GM21528 (cell line): ENCODE measurements at regions not wholly inside any gene's neighbourhood (a gene's known extent, or its start where the extent isn't known, plus 50 kb on each side); places are given as distances from the start of the nearest gene placed in this dataset.
"Not testable (repeated sequence)": the region's sequence is repeated elsewhere in the genome, so short reads cannot be mapped to it uniquely, and the experiment has no call there.

ENCODE experiments used
- ATAC-seq: cut with Tn5 transposase; IDR thresholded peaks from one replicate; pipeline ENCODE4 v1.9.1; 2021; ENCODE audit warnings: mild to moderate bottlenecking, moderate library complexity; ENCODE audit not compliant: unreplicated experiment, low FRiP score

DNA sequence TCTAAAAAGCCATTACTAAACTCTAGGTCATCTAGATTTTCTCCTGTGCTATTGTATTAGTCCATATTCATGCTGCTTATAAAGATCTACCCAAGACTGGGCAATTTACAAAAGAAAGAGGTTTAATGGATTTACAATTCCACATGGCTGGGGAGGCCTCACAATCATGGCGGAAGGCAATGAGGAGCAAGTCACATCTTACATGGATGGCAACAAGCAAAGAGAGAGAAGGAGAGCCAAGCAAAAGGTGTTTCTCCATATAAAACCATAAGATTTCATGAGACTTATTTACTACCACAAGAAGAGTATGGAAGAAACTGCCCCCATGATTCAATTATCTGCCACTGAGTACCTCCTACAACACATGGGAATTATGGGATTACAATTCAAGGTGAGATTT, 69.6 kb upstream of the CCDC6 start:
- ATAC-seq: not testable (repeated sequence)

DNA sequence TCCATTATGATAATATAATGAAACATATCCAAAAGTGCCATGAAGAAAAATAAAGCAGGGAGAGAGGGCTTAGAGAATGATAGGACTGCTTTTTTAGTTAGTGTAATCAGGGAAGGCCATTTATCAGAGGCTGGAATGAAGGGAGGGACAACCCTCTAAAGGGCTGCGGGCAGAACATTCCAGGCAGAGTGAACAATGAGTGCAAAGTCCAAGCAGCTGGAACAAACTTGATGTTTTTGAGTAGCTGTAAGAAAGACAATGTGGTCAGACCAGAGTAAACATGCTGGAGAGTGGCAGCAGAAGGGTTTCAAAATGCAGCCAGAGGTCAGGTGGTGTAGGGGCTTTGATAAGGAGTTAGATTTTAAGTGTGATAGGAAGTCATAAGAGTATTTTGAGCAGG, 65.6 kb upstream of the CCDC6 start:
- ATAC-seq: no peak

DNA sequence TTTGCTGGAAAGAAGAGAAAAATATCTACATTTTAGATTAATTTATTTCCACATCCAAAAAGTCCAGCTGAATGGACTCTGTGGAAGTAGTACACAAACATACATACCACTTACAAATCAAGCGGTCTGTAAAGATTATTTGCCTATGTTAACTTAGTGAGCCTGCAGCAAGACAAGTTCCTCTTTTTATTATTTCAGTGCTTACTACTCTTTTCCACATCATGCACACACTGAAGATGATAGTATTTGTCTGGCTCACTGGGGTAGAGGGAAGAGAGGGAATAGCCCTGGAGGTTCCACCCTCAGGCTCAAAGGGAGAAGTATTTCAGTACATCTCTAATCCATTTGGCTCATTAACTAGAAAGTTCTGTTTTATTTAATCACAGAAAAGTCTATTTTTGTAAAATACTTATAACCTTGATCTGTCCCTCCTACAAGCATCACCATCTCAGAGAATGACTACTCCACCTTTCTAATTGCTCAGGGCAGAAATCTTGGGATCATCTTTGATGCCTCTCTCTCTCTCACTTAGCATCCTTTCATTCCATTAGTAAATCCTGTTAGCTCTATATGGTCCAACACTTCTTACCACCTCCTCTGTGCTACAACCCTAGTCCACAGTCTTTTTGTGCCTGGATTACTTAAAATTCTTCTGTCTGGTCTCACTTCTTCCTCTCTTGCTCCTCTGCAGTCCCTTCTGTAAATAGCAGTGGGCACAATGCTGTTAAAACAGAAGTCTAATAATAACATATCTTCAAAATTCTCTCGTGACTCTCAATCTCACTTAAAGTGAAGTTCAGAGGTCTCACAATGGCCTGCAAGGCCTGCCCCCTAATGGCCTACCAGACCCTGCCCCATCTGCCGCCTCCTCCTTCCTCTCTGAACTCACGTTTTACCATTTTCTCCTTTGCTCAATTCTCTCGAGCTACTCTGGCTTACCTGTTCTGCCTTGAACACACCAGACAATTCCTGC, 64.3 kb upstream of the CCDC6 start:
- peak; percentile 82 for ATAC-seq

DNA sequence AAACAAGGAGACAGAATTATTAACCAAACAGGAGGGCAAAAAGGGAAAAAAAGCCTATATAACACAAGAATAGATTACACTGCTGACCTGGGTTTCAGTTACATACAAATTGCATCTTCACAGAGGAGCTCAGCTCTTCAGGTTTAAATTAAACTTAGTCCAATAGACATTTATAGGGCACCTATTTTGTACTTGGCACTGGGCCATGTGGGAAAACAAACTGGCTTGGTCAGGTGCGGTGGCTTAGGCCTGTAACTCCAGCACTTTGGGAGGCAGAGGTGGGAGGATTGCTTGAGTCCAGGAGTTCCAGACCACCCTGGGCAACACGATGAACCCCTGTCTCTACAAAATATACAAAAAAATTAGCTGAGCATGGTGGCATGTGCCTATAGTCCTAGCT, 62.3 kb upstream of the CCDC6 start:
- no peak for ATAC-seq

DNA sequence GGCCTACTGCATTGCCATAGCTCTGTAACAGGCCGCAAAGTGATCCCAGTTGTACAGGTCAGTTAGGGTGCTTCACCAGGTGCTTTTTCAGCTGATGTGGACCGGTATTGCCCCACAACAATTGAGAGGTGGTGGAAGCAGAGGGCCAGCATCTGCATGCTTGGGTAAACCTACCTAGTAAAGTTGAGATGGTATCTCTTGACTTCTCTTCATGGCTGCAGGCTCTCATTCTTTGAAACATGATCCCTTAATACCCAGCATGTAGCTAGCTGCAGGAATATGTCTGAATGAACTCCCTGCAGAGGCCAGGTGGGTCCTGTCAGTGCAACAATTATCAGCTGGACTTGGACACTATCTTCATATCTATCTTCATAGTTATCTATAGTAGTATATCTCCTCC, 60.7 kb upstream of the CCDC6 start:
- ATAC-seq: no peak

DNA sequence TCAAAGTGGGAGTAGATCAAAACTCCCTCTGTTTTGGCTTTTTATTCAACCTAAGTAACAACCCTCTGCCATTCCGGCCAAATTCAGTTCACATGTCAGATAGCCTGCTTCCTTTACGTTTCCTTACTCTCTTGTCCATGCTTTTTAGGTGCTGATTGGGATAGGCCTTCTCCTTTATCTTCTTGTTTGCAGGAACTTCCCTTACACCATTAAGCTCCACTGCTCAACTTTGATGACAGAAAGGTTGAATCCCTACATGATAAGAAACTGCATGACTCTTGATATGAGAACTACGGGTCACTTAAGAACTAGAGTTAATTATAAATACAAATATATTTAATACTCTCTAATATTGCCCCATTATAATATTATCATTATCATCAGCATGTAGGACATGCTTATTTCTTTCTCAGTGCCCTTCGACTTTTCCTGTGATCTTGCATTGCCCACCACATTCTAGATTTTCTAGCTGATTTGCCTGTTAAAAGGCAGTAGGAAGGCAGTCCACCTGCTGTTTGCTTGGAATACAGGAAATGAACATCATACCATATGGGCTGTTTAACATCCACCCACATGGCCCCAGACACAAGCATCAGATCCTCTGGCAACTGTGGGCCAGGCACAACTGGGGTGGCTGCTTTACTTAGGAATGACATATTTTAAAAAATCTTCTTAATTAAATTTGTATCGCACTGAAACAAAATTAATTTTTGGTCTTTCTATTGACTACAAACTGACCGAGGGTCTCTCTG, 59.7 kb upstream of the CCDC6 start:
- ATAC-seq: no peak

DNA sequence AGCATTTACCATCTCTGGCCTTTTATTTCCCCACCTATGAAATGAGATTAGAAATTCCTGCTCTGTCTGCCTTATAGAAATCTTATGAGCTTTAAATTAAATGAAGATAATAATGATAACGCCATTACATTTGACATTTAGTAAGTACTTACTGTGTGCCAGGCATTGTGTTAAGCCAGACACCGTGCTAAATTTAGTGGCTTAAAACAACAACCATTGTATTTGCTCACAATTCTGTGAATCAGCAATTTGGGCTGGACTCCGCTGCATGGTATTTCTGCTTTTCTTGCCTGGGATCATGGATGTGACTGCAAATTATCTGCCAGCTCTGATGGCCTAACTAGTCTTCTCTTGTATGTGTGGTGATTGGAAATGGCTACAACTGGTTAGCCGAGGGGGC, 56.4 kb upstream of the CCDC6 start:
- no peak for ATAC-seq

DNA sequence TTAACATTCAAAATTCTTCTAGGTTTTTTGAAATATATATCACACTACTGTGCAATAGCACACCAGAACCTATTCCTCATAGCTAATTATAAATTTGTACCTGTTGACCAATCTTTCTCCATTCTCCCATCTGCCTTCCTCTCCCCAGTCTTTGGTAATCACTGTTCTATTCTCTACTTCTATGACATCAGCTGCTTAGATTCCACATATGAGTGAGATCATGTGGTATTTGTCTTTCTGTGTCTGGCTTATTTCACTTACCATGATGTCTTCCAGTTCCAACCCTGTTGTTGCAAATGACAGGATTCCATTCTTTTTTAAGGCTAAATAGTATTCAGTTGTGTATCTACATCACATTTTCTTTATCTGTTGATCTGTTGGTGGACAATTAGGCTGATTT, 54.4 kb upstream of the CCDC6 start:
- no peak for ATAC-seq

DNA sequence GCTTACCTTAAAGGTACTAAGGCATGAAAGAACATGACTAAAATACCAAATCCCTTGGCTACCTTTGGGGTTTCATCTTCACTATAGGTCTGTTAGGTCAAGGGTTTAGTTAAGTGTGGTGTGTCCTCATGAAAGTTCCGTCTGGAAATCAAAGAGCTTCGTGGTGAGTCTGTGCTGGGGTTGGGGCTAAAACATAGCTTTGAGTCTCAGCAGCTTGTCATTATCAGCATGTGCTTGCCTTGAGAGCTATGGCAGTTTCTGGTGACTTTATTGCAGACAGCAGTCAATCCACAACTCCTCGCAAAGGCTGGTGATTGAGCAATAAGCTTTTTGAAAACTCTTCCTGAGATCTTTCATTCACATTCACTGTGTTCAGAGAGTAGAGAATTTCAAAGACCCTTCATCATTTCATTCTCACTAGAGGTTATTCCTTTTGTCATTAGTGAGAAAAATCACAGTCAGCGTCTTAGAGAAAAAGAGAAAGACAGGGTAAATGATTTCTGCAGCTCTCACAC, 53.2 kb upstream of the CCDC6 start:
- ATAC-seq: no peak

DNA sequence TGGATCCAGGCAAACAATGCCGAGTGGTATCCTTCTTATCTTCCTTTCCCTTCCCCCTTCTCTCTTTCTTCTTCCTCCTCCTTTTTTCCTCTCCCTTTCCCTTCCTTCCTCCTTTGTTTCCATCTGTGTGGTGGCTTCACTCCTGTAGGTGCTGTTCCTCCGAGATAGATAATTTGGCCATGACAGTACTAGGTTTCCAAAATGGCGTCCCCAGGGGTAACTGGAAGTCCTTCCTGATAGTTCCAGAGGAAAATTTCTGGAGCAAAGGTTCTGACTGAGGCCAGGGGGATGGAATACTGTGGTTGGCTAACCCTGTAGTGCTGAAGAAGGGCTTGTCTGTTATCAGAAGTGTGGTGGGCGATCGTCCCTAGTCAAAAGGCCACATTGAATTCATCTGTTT, 52.5 kb upstream of the CCDC6 start:
- ATAC-seq: no peak

DNA sequence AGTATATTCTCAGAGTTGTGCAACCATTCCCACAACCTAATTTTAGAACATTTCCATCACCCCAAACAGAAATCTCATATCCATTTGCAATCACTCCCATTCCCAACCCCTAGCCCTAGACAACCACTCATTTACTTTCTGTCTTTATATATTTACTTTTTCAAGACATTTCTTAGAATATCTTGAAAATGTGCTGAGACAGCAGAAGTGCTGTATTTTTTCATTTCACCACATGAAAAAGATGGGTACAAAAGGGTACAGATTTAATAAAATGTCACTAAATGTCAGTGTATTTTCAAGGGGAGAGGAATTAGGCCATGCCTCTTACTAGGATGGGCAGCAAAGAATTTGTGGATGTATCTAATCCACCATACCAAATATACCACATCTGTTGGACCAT, 51.6 kb upstream of the CCDC6 start:
- ATAC-seq: no peak
